DND-41 (cell line): ENCODE measurements at regions not wholly inside any gene's neighbourhood (a gene's known extent, or its start where the extent isn't known, plus 50 kb on each side); places are given as distances from the start of the nearest gene placed in this dataset.
"Not testable (repeated sequence)": the region's sequence is repeated elsewhere in the genome, so short reads cannot be mapped to it uniquely, and the experiment has no call there.

Experiments
- ATAC-seq: fragments of 200-7000 bp; cut with Tn5 transposase; 3 replicates; pipeline ENCODE4 v1.9.1; 2021; ENCODE audit warnings: low read depth; ENCODE audit not compliant: insufficient read depth
- DNase-seq: peaks from one replicate; pipeline ENCODE4 v3.0.0-alpha.2; 2020
- H2AFZ ChIP-seq: 2 replicates; pipeline ENCODE4 v1.6.0; 2012; ENCODE audit warnings: low read depth, low read length
- H3K27ac ChIP-seq: 2 replicates; pipeline ENCODE4 v1.5.1; 2012; ENCODE audit warnings: low read length, inconsistent platforms
- H3K27me3 ChIP-seq: fragments of 200-600 bp; sonication (generic); 2 replicates; pipeline ENCODE4 v1.6.0; 2012; ENCODE audit warnings: low read length, mild to moderate bottlenecking, inconsistent platforms; ENCODE audit not compliant: insufficient read depth, poor library complexity
- H3K36me3 ChIP-seq: 2 replicates; pipeline ENCODE4 v1.5.1; 2012; ENCODE audit warnings: low read length, inconsistent platforms; ENCODE audit not compliant: insufficient read depth
- H3K4me1 ChIP-seq: 2 replicates; pipeline ENCODE4 v1.5.1; 2012; ENCODE audit warnings: mild to moderate bottlenecking, low read length; ENCODE audit not compliant: insufficient read depth
- H3K4me2 ChIP-seq: 2 replicates; pipeline ENCODE4 v1.6.0; 2012; ENCODE audit warnings: mild to moderate bottlenecking, moderate library complexity, low read length, inconsistent platforms; ENCODE audit not compliant: insufficient read depth
- H3K4me3 ChIP-seq, 2 experiments: fragments of 200-600 bp in 1 of 2; shearing (Covaris generic) in 1 of 2; 2 replicates each; pipeline ENCODE4 v1.5.1; 2012 to 2016; ENCODE audit warnings: inconsistent platforms in 2 of 2, low read length in 2 of 2, mild to moderate bottlenecking in 2 of 2, low read depth in 1 of 2, moderate library complexity in 1 of 2
- H3K79me2 ChIP-seq: 2 replicates; pipeline ENCODE4 v1.6.0; 2012; ENCODE audit warnings: low read length, inconsistent platforms; ENCODE audit not compliant: insufficient read depth
- H3K9ac ChIP-seq: 2 replicates; pipeline ENCODE4 v1.6.0; 2012; ENCODE audit warnings: low read depth, mild to moderate bottlenecking, inconsistent platforms, low read length, moderate library complexity
- H3K9me3 ChIP-seq: 2 replicates; pipeline ENCODE4 v1.5.1; 2012; ENCODE audit warnings: low read length, moderate library complexity, mild to moderate bottlenecking, inconsistent platforms; ENCODE audit not compliant: insufficient read depth, severe bottlenecking
- H4K20me1 ChIP-seq: 2 replicates; pipeline ENCODE4 v1.6.0; 2012; ENCODE audit warnings: low read length; ENCODE audit not compliant: insufficient read depth
- EZH2 ChIP-seq: IDR thresholded peaks from 3 replicates; pipeline ENCODE4 v1.6.1; 2012; ENCODE audit warnings: borderline replicate concordance, low read depth, mild to moderate bottlenecking, moderate library complexity, low read length, inconsistent platforms; ENCODE audit not compliant: severe bottlenecking
- TF ChIP-seq, protein P1 (sequence below): IDR thresholded peaks from 2 replicates; pipeline ENCODE4 v1.5.1; 2012; ENCODE audit warnings: borderline replicate concordance, low read length, moderate library complexity, mild to moderate bottlenecking; ENCODE audit not compliant: poor library complexity, severe bottlenecking; ENCODE audit errors: extremely low read depth

DNA sequence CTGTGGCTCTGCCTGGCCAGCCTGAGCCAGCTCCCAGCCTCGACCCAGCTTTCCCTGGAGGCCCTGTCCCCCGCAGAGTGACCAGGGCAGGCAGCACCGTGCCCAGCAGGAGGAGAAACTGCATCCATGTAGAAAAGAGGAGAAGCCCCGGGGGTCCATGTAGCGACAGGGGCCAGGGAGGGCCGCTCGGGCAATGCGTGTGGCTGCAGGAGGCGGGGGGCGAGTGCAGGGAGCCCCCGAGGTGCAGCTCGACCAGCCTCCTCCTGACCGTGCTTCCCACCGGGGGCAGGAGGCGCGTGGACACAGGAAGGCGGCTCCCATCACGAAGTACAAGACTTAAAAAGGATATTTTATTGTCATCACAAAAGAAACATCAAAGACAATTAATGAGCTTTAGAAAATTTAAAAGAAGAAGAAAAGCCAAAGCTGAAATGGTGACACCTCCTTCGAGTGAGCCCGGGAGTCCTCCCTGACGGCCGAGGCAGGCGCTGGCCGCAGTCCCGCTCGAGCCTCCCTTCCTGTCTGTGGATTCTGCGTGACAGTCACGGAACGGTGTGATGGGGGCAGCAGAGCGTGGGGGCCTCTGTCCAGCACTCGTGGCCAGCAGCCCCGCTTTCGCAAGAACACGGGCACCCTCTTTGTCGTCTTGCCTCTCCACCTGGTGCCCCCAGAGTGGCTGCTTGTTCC is 93.9 kb downstream of the TMEM121 start:
- ATAC-seq, H3K79me2 ChIP-seq, H3K27ac ChIP-seq, H3K27me3 ChIP-seq, DNase-seq, H3K4me3 ChIP-seq, H3K9me3 ChIP-seq, H4K20me1 ChIP-seq, H3K4me2 ChIP-seq, H3K36me3 ChIP-seq, H3K9ac ChIP-seq, H3K4me1 ChIP-seq, H2AFZ ChIP-seq: not testable (repeated sequence)

- not testable (repeated sequence) for H3K36me3 ChIP-seq, H3K27ac ChIP-seq, H3K9ac ChIP-seq, H4K20me1 ChIP-seq, H3K79me2 ChIP-seq, H3K4me2 ChIP-seq, ATAC-seq, H3K27me3 ChIP-seq, H2AFZ ChIP-seq, H3K4me3 ChIP-seq, H3K9me3 ChIP-seq, DNase-seq, H3K4me1 ChIP-seq
Observed at GRCh38 chr14:105620865-105621471, 94.6 kb downstream of the TMEM121 start.

- H3K79me2 ChIP-seq, H3K9me3 ChIP-seq, H3K4me2 ChIP-seq, H3K4me1 ChIP-seq, H4K20me1 ChIP-seq, H3K27ac ChIP-seq, H3K4me3 ChIP-seq, H2AFZ ChIP-seq, H3K36me3 ChIP-seq, H3K9ac ChIP-seq, H3K27me3 ChIP-seq, DNase-seq, ATAC-seq: not testable (repeated sequence)
Observed at GRCh38 chr14:105621479-105622328, 95.3 kb downstream of the TMEM121 start.

GRCh38 chr14:105622329-105622955 is 96.1 kb downstream of the TMEM121 start:
- Histone ChIP-seq H3K4me1 (no peaks in the 10 kb centered on the region), H3K79me2 (no peaks in the 10 kb centered on the region), H3K27ac (no peak overlapping the region), H4K20me1 (peaks cover 4% of the 10 kb centered on the region; the same call in 1 of the 2 replicates), H3K4me3 (no peak overlapping the region), H3K36me3 (no peaks in the 10 kb centered on the region), H3K4me2 (no peak overlapping the region), H3K9me3 (no peaks in the 10 kb centered on the region), H3K27me3 (no peaks in the 10 kb centered on the region), H3K9ac (no peak overlapping the region), H2AFZ (no peak overlapping the region)
- DNase-seq (no peak), ATAC-seq (no peak)
- TF ChIP-seq, protein P1, sequence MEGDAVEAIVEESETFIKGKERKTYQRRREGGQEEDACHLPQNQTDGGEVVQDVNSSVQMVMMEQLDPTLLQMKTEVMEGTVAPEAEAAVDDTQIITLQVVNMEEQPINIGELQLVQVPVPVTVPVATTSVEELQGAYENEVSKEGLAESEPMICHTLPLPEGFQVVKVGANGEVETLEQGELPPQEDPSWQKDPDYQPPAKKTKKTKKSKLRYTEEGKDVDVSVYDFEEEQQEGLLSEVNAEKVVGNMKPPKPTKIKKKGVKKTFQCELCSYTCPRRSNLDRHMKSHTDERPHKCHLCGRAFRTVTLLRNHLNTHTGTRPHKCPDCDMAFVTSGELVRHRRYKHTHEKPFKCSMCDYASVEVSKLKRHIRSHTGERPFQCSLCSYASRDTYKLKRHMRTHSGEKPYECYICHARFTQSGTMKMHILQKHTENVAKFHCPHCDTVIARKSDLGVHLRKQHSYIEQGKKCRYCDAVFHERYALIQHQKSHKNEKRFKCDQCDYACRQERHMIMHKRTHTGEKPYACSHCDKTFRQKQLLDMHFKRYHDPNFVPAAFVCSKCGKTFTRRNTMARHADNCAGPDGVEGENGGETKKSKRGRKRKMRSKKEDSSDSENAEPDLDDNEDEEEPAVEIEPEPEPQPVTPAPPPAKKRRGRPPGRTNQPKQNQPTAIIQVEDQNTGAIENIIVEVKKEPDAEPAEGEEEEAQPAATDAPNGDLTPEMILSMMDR: no peak
- no peak for TF ChIP-seq EZH2

DNA sequence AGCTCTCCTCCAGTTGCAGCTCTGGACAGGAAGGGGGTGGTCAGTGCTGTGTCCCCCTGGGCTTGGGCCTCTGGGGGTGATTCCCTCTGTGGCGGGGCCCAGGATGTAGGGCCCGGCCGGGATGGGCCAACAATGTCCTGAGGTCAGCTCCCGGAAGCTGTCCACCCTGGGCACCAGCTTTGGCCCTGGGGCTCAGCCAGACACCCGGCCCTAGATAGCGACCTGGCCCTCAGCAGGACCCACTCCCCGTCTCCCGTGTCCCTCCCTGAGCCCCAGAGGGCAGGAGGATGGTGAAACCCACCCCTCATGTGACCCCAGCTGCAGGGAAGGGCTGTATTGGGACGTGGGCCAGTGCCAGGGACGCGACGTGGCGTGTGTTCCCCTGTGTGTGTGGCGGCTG is 96.8 kb downstream of the TMEM121 start:
- not testable (repeated sequence) for H3K36me3 ChIP-seq, H3K27me3 ChIP-seq, H3K9me3 ChIP-seq, H3K27ac ChIP-seq, H3K4me1 ChIP-seq, H3K4me3 ChIP-seq, H3K9ac ChIP-seq, DNase-seq, H3K79me2 ChIP-seq, H3K4me2 ChIP-seq, H2AFZ ChIP-seq, H4K20me1 ChIP-seq, ATAC-seq

- not testable (repeated sequence) for H2AFZ ChIP-seq, H3K9me3 ChIP-seq, ATAC-seq, H3K36me3 ChIP-seq, H3K9ac ChIP-seq, H3K27ac ChIP-seq, H3K79me2 ChIP-seq, H3K4me2 ChIP-seq, H3K27me3 ChIP-seq, H3K4me1 ChIP-seq, H4K20me1 ChIP-seq, DNase-seq, H3K4me3 ChIP-seq
Observed at GRCh38 chr14:105624346-105624745, 98.0 kb downstream of the TMEM121 start.
